Tibial nerve (tissue), 3 donors: ENCODE measurements at regions not wholly inside any gene's neighbourhood (a gene's known extent, or its start where the extent isn't known, plus 50 kb on each side); places are given as distances from the start of the nearest gene placed in this dataset.

Experiments used
- POLR2A ChIP-seq, 2 donors: fragments of 450-650 bp; IDR thresholded peaks; one replicate each; pipeline ENCODE4 v1.6.1; 2017; ENCODE audit warnings: antibody characterized with exemption in 2 of 2, mild to moderate bottlenecking in 2 of 2, moderate library complexity in 2 of 2
- TF ChIP-seq, protein P1 (sequence below), 5 experiments: fragments of 200-600 bp in 3 of 5; fragments of 450-650 bp in 2 of 5; sonication (generic) in 3 of 5; IDR thresholded peaks; one replicate each; pipeline ENCODE4 v1.5.1; 2016 to 2019; ENCODE audit warnings: antibody characterized with exemption in 5 of 5, mild to moderate bottlenecking in 3 of 5, moderate library complexity in 2 of 5

DNA sequence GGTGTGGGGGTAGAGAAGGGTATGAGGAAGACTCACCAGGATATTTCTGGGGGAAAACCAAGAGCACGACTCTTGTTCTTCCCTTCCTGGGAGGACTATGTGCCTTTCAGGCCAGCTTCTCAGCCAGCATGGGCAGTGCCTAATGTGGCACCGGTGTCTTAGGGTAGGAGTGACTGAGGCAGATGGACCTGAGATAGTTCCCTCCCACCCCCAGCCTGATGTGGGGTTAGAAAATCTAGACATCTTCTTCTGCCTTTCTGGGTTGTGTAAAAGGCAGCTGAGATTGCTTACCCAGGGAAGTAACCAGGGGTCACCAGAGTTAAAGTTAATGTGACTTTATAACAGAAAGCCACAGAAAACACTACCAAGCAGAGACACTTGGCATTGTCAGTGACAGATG is 127.3 kb downstream of the TMA16 start:
- no peak for TF ChIP-seq POLR2A (IDR thresholded peaks at IDR 0.05)
- TF ChIP-seq, protein P1, sequence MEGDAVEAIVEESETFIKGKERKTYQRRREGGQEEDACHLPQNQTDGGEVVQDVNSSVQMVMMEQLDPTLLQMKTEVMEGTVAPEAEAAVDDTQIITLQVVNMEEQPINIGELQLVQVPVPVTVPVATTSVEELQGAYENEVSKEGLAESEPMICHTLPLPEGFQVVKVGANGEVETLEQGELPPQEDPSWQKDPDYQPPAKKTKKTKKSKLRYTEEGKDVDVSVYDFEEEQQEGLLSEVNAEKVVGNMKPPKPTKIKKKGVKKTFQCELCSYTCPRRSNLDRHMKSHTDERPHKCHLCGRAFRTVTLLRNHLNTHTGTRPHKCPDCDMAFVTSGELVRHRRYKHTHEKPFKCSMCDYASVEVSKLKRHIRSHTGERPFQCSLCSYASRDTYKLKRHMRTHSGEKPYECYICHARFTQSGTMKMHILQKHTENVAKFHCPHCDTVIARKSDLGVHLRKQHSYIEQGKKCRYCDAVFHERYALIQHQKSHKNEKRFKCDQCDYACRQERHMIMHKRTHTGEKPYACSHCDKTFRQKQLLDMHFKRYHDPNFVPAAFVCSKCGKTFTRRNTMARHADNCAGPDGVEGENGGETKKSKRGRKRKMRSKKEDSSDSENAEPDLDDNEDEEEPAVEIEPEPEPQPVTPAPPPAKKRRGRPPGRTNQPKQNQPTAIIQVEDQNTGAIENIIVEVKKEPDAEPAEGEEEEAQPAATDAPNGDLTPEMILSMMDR (IDR thresholded peaks at IDR 0.05), result no peak
